Ishikawa (cell line): ENCODE measurements at regions not wholly inside any gene's neighbourhood (a gene's known extent, or its start where the extent isn't known, plus 50 kb on each side); places are given as distances from the start of the nearest gene placed in this dataset.

ENCODE experiments used
- CEBPB ChIP-seq: IDR thresholded peaks from 2 replicates; pipeline ENCODE4 v1.6.1; 2012
- EGR1 ChIP-seq: IDR thresholded peaks from 2 replicates; pipeline ENCODE4 v1.6.1; 2012
- EP300 ChIP-seq: IDR thresholded peaks from 2 replicates; pipeline ENCODE4 v1.6.1; 2012; ENCODE audit warnings: borderline replicate concordance
- FOXM1 ChIP-seq: IDR thresholded peaks from 2 replicates; pipeline ENCODE4 v1.6.1; 2012; ENCODE audit warnings: low read depth, borderline replicate concordance
- MAX ChIP-seq: IDR thresholded peaks from 2 replicates; pipeline ENCODE4 v1.6.1; 2012
- RAD21 ChIP-seq: IDR thresholded peaks from 2 replicates; pipeline ENCODE4 v1.6.1; 2012; ENCODE audit warnings: low read depth
- REST ChIP-seq: IDR thresholded peaks from 2 replicates; pipeline ENCODE4 v1.6.1; 2012; ENCODE audit warnings: low read depth, mild to moderate bottlenecking
- TAF1 ChIP-seq: IDR thresholded peaks from 2 replicates; pipeline ENCODE4 v1.6.1; 2012; ENCODE audit warnings: low read depth, mild to moderate bottlenecking
- TCF12 ChIP-seq: IDR thresholded peaks from 2 replicates; pipeline ENCODE4 v1.6.1; 2012; ENCODE audit warnings: low read depth
- YY1 ChIP-seq: IDR thresholded peaks from 2 replicates; pipeline ENCODE4 v1.6.1; 2012; ENCODE audit warnings: low read depth

GRCh38 chr3:36229496-36229895, 150.8 kb upstream of the STAC start:
- TF ChIP-seq REST, result no peak
- no peak for TF ChIP-seq MAX
- no peak for TF ChIP-seq TAF1
- TF ChIP-seq EGR1, result no peak
- TF ChIP-seq YY1, result no peak
- TF ChIP-seq EP300, result no peak
- no peak for TF ChIP-seq RAD21
- TF ChIP-seq CEBPB, result no peak
- TF ChIP-seq FOXM1, result no peak
- TF ChIP-seq TCF12, result no peak
